ENCODE measurements at regions not wholly inside any gene's neighbourhood (a gene's known extent, or its start where the extent isn't known, plus 50 kb on each side); places are given as distances from the start of the nearest gene placed in this dataset.

- Histone ChIP-seq H3K4me3 (ENCODE audit: low read depth, low read length) (no peak overlapping the region), H3K36me3 (ENCODE audit: control insufficient read depth, insufficient read depth, low read length) (no peaks in the 10 kb centered on the region), H3K27me3 (ENCODE audit: control insufficient read depth, insufficient read depth, low read length) (no peaks in the 10 kb centered on the region)
- TF ChIP-seq, protein P1, sequence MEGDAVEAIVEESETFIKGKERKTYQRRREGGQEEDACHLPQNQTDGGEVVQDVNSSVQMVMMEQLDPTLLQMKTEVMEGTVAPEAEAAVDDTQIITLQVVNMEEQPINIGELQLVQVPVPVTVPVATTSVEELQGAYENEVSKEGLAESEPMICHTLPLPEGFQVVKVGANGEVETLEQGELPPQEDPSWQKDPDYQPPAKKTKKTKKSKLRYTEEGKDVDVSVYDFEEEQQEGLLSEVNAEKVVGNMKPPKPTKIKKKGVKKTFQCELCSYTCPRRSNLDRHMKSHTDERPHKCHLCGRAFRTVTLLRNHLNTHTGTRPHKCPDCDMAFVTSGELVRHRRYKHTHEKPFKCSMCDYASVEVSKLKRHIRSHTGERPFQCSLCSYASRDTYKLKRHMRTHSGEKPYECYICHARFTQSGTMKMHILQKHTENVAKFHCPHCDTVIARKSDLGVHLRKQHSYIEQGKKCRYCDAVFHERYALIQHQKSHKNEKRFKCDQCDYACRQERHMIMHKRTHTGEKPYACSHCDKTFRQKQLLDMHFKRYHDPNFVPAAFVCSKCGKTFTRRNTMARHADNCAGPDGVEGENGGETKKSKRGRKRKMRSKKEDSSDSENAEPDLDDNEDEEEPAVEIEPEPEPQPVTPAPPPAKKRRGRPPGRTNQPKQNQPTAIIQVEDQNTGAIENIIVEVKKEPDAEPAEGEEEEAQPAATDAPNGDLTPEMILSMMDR (IDR thresholded peaks at IDR 0.05; ENCODE audit: insufficient read depth, low read length, poor library complexity, severe bottlenecking), result no peak
- DNase-seq (ENCODE audit: low read depth), result no peak
Observed at GRCh38 chr5:107320846-107321245, 349.9 kb downstream of the EFNA5 start.

- Histone ChIP-seq H3K4me3 (ENCODE audit: low read depth, low read length) (no peak overlapping the region), H3K27me3 (ENCODE audit: control insufficient read depth, insufficient read depth, low read length) (no peaks in the 10 kb centered on the region), H3K36me3 (ENCODE audit: control insufficient read depth, insufficient read depth, low read length) (no peaks in the 10 kb centered on the region)
- TF ChIP-seq, protein P1 (IDR thresholded peaks at IDR 0.05; ENCODE audit: insufficient read depth, low read length, poor library complexity, severe bottlenecking), result no peak
- DNase-seq (ENCODE audit: low read depth), result no peak
Observed at GRCh38 chr5:107320376-107320775, 350.4 kb downstream of the EFNA5 start.

GRCh38 chr5:107319901-107320300 lies 350.8 kb downstream of the EFNA5 start:
- DNase-seq (ENCODE audit: low read depth), result no peak
- Histone ChIP-seq H3K4me3 (ENCODE audit: low read depth, low read length) (no peak overlapping the region), H3K27me3 (ENCODE audit: control insufficient read depth, insufficient read depth, low read length) (no peaks in the 10 kb centered on the region), H3K36me3 (ENCODE audit: control insufficient read depth, insufficient read depth, low read length) (no peaks in the 10 kb centered on the region)
- TF ChIP-seq, protein P1 (IDR thresholded peaks at IDR 0.05; ENCODE audit: insufficient read depth, low read length, poor library complexity, severe bottlenecking), result no peak

DNA sequence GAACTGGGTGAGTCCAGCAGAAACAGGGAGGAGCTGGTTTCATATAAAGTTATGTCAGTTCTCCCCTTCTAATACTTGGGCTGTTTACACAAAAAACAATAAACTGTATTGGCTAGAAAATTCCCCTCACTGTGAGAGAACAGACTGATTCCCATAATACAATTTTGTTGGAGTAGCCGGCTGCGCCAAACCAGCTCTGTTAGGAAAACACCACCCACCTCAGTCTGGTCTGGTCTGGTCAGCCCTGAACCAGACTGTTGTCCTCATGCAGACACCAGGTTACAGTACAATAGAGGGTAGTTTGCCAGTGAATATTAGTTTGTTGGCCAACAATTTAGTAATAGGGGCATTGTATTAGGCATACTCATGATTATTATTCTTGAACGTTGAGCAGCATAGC lies 356.4 kb downstream of the EFNA5 start:
- Histone ChIP-seq H3K4me3 (ENCODE audit: low read depth, low read length) (no peak overlapping the region), H3K27me3 (ENCODE audit: control insufficient read depth, insufficient read depth, low read length) (no peaks in the 10 kb centered on the region), H3K36me3 (ENCODE audit: control insufficient read depth, insufficient read depth, low read length) (no peaks in the 10 kb centered on the region)
- DNase-seq (ENCODE audit: low read depth), result no peak
- TF ChIP-seq, protein P1 (IDR thresholded peaks at IDR 0.05; ENCODE audit: insufficient read depth, low read length, poor library complexity, severe bottlenecking), result no peak

GRCh38 chr5:107313921-107314320 lies 356.8 kb downstream of the EFNA5 start:
- no peaks in the 10 kb centered on the region for H3K27me3 ChIP-seq (ENCODE audit: control insufficient read depth, insufficient read depth, low read length)
- TF ChIP-seq, protein P1 (IDR thresholded peaks at IDR 0.05; ENCODE audit: insufficient read depth, low read length, poor library complexity, severe bottlenecking), result no peak
- no peaks in the 10 kb centered on the region for H3K36me3 ChIP-seq (ENCODE audit: control insufficient read depth, insufficient read depth, low read length)
- no peak overlapping the region for H3K4me3 ChIP-seq (ENCODE audit: low read depth, low read length)
- DNase-seq (ENCODE audit: low read depth), result no peak

DNA sequence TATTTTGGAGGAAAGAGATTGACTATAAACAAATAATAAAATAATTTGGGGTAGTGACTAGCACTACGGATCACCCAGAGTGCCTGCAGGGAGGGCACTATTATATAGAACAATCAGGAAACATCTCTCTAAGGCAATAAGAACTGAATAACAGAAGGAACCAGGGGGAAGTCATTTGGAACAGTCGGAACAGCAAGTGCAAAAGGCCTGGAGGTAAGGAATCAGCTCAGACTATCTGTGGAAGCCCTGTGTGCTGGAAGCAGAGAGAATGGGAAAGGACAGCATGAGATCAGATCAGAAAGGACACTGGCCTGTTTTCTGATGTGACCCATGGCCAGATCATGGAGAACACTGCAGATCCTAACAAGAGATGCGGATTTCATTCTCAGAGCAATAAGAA lies 357.6 kb downstream of the EFNA5 start:
- H3K4me3 ChIP-seq (ENCODE audit: low read depth, low read length), result no peak overlapping the region
- H3K27me3 ChIP-seq (ENCODE audit: control insufficient read depth, insufficient read depth, low read length), result no peaks in the 10 kb centered on the region
- DNase-seq (ENCODE audit: low read depth), result no peak
- no peaks in the 10 kb centered on the region for H3K36me3 ChIP-seq (ENCODE audit: control insufficient read depth, insufficient read depth, low read length)
- TF ChIP-seq, protein P1 (IDR thresholded peaks at IDR 0.05; ENCODE audit: insufficient read depth, low read length, poor library complexity, severe bottlenecking), result no peak
